Liver (tissue), 8 donors: ENCODE measurements at regions not wholly inside any gene's neighbourhood (a gene's known extent, or its start where the extent isn't known, plus 50 kb on each side); places are given as distances from the start of the nearest gene placed in this dataset.

ENCODE experiments used
- DNase-seq: peaks from one replicate; pipeline ENCODE4 v3.0.0-alpha.2; 2017; ENCODE audit warnings: low spot score
- H3K27ac ChIP-seq, 2 donors: one replicate each; pipeline ENCODE4 v1.7.0; 2013; ENCODE audit warnings: inconsistent platforms in 2 of 2, low read length in 2 of 2, control low read depth in 1 of 2, low read depth in 1 of 2, mild to moderate bottlenecking in 1 of 2
- H3K27me3 ChIP-seq, 4 donors: one replicate each; pipeline versions ENCODE4 v1.6.1 to v1.7.0; 2013; ENCODE audit warnings: low read length in 3 of 4, inconsistent platforms in 1 of 4, mild to moderate bottlenecking in 1 of 4, moderate library complexity in 1 of 4; ENCODE audit not compliant: control insufficient read depth in 4 of 4, insufficient read depth in 4 of 4
- H3K36me3 ChIP-seq, 4 donors: one replicate each; pipeline versions ENCODE4 v1.6.1 to v1.7.0; 2013; ENCODE audit warnings: low read length in 3 of 4, mild to moderate bottlenecking in 3 of 4, low read depth in 1 of 4, moderate library complexity in 1 of 4; ENCODE audit not compliant: control insufficient read depth in 4 of 4, insufficient read depth in 3 of 4
- H3K4me1 ChIP-seq, 4 donors: one replicate each; pipeline versions ENCODE4 v1.6.1 to v1.7.0; 2013; ENCODE audit warnings: low read length in 3 of 4, mild to moderate bottlenecking in 3 of 4, moderate library complexity in 1 of 4; ENCODE audit not compliant: control insufficient read depth in 4 of 4, insufficient read depth in 4 of 4
- H3K4me3 ChIP-seq, 3 donors: one replicate each; pipeline versions ENCODE4 v1.6.1 to v1.7.0; 2013; ENCODE audit warnings: low read length in 3 of 3, control low read depth in 1 of 3, low read depth in 1 of 3, mild to moderate bottlenecking in 1 of 3
- H3K9ac ChIP-seq, 2 donors: one replicate each; pipeline ENCODE4 v1.7.0; 2013; ENCODE audit warnings: low read length in 2 of 2, mild to moderate bottlenecking in 2 of 2, moderate library complexity in 2 of 2, control low read depth in 1 of 2, low read depth in 1 of 2
- H3K9me3 ChIP-seq, 4 donors: one replicate each; pipeline versions ENCODE4 v1.6.1 to v1.7.0; 2013; ENCODE audit warnings: low read length in 3 of 4; ENCODE audit not compliant: control insufficient read depth in 4 of 4
- ATF3 ChIP-seq: IDR thresholded peaks from 2 replicates; pipeline ENCODE4 v1.6.1; 2016; ENCODE audit warnings: antibody characterized with exemption
- CTCF ChIP-seq: fragments of 150-350 bp; IDR thresholded peaks from 2 replicates; pipeline ENCODE4 v1.5.1; 2017; ENCODE audit warnings: improper control_type of control experiment, low read depth, low read length; ENCODE audit not compliant: missing input control
- EGR1 ChIP-seq, 2 donors: IDR thresholded peaks; 2 replicates each; pipeline ENCODE4 v1.6.1; 2016 to 2018; ENCODE audit warnings: antibody characterized with exemption in 2 of 2, low read depth in 2 of 2
- FOXA1 ChIP-seq: IDR thresholded peaks from 2 replicates; pipeline ENCODE4 v1.6.1; 2016; ENCODE audit warnings: antibody characterized with exemption
- FOXA2 ChIP-seq: IDR thresholded peaks from 2 replicates; pipeline ENCODE4 v1.6.1; 2016; ENCODE audit warnings: antibody characterized with exemption
- GABPA ChIP-seq, 2 donors: IDR thresholded peaks in 1 of 2; conservative IDR thresholded peaks in 1 of 2; 2 replicates each; pipeline ENCODE4 v1.6.1; 2016; ENCODE audit warnings: antibody characterized with exemption in 2 of 2, mild to moderate bottlenecking in 1 of 2, moderate library complexity in 1 of 2
- HNF4A ChIP-seq, 2 donors: conservative IDR thresholded peaks; 2 replicates each; pipeline ENCODE4 v1.6.1; 2016; ENCODE audit warnings: antibody characterized with exemption in 2 of 2, mild to moderate bottlenecking in 2 of 2
- HNF4G ChIP-seq: IDR thresholded peaks from 2 replicates; pipeline ENCODE4 v1.6.1; 2016; ENCODE audit warnings: antibody characterized with exemption
- JUND ChIP-seq, 2 donors: IDR thresholded peaks; 2 replicates each; pipeline ENCODE4 v1.6.1; 2016; ENCODE audit warnings: antibody characterized with exemption in 2 of 2
- MAX ChIP-seq: IDR thresholded peaks from 2 replicates; pipeline ENCODE4 v1.6.1; 2016; ENCODE audit warnings: antibody characterized with exemption
- NR2F2 ChIP-seq: IDR thresholded peaks from 2 replicates; pipeline ENCODE4 v1.6.1; 2016; ENCODE audit warnings: antibody characterized with exemption
- RAD21 ChIP-seq, 2 donors: IDR thresholded peaks; 2 replicates each; pipeline ENCODE4 v1.6.1; 2016; ENCODE audit warnings: antibody characterized with exemption in 2 of 2, mild to moderate bottlenecking in 2 of 2
- REST ChIP-seq: IDR thresholded peaks from 2 replicates; pipeline ENCODE4 v1.6.1; 2016; ENCODE audit warnings: antibody characterized with exemption, mild to moderate bottlenecking
- RXRA ChIP-seq, 2 donors: IDR thresholded peaks; 2 replicates each; pipeline ENCODE4 v1.6.1; 2017 to 2018; ENCODE audit warnings: antibody characterized with exemption in 2 of 2, mild to moderate bottlenecking in 1 of 2
- SP1 ChIP-seq: IDR thresholded peaks from 2 replicates; pipeline ENCODE4 v1.6.1; 2018; ENCODE audit warnings: antibody characterized with exemption, mild to moderate bottlenecking
- TAF1 ChIP-seq: conservative IDR thresholded peaks from 2 replicates; pipeline ENCODE4 v1.6.1; 2016; ENCODE audit warnings: antibody characterized with exemption, mild to moderate bottlenecking
- YY1 ChIP-seq: IDR thresholded peaks from 2 replicates; pipeline ENCODE4 v1.6.1; 2016; ENCODE audit warnings: antibody characterized with exemption, mild to moderate bottlenecking
- ZBTB33 ChIP-seq: IDR thresholded peaks from 2 replicates; pipeline ENCODE4 v1.6.1; 2016; ENCODE audit warnings: antibody characterized with exemption
- WGBS: extraction: QIAGEN DNeasy Blood & Tissue Kit; methylation state at CpG from one replicate; pipeline ENCODE4 v1.1.7; 2013; 5-methylcytosine and 5-hydroxymethylcytosine counted together
- donor health status: healthy.
- donor health status: healthy.
- donor health status: healthy.
- donor health status: healthy.
- donor health status: healthy.

GRCh38 chr20:20890751-20891150 lies 178.3 kb upstream of the RALGAPA2 start (continued):
- TF ChIP-seq ZBTB33, result no peak

GRCh38 chr20:20888936-20889335 lies 176.5 kb upstream of the RALGAPA2 start:
- H3K9me3 ChIP-seq, result peaks cover 0 to 3% (median 1%) of the 10 kb centered on the region in 4 donors
- no peaks in the 10 kb centered on the region for H3K36me3 ChIP-seq
- H3K4me1 ChIP-seq, result no peaks in the 10 kb centered on the region
- no peak overlapping the region for H3K4me3 ChIP-seq
- H3K27me3 ChIP-seq, result peaks cover 0 to 6% (median 3%) of the 10 kb centered on the region in 4 donors
- DNase-seq, result no peak
- TF ChIP-seq HNF4A (conservative IDR thresholded peaks at IDR 0.05) (no peak), RXRA (IDR thresholded peaks at IDR 0.05) (no peak), ZBTB33 (no peak), FOXA1 (no peak), GABPA (IDR thresholded peaks at IDR 0.05 in 1 of 2, conservative IDR thresholded peaks at IDR 0.05 in 1 of 2) (no peak), TAF1 (no peak), FOXA2 (no peak), MAX (no peak), ATF3 (no peak), RAD21 (IDR thresholded peaks at IDR 0.05) (no peak), NR2F2 (no peak), HNF4G (no peak), CTCF (no peak), YY1 (no peak), EGR1 (IDR thresholded peaks at IDR 0.05; ENCODE audit: low read depth in 2 of 2) (no peak), JUND (IDR thresholded peaks at IDR 0.05) (no peak), SP1 (no peak), REST (no peak)
- 51% methylated on average over 8 of the region's 8 CpGs for WGBS
- H3K9ac ChIP-seq, result no peak overlapping the region
- H3K27ac ChIP-seq, result no peak overlapping the region
